ENCODE measurements at regions not wholly inside any gene's neighbourhood (a gene's known extent, or its start where the extent isn't known, plus 50 kb on each side); places are given as distances from the start of the nearest gene placed in this dataset.

GRCh38 chr6:163923658-163924411 lies 509.3 kb downstream of the QKI start:
- H3K4me1 ChIP-seq = peaks cover 8% of the 10 kb centered on the region
- TF ChIP-seq POLR2AphosphoS5 (IDR thresholded peaks at IDR 0.05) (no peak), POLR2A (IDR thresholded peaks at IDR 0.05) (no peak), EP300 (IDR thresholded peaks at IDR 0.05) (no peak), CTCF (IDR thresholded peaks at IDR 0.05) (no peak)
- H3K4me3 ChIP-seq = peak overlapping the region; percentile 4
- 57% methylated on average over 15 of the region's 15 CpGs for WGBS
- no peaks in the 10 kb centered on the region for H3K9me3 ChIP-seq
- no peaks in the 10 kb centered on the region for H3K36me3 ChIP-seq
- no peak overlapping the region for H3K27ac ChIP-seq
- H3K27me3 ChIP-seq = no peaks in the 10 kb centered on the region
- no peak for DNase-seq (ENCODE audit: low spot score in 2 of 2)

GRCh38 chr6:163922562-163922961 lies 508.0 kb downstream of the QKI start:
- no peaks in the 10 kb centered on the region for H3K27me3 ChIP-seq
- H3K4me1 ChIP-seq = peaks cover 8% of the 10 kb centered on the region
- no peaks in the 10 kb centered on the region for H3K9me3 ChIP-seq
- H3K4me3 ChIP-seq = no peak overlapping the region
- no peak overlapping the region for H3K27ac ChIP-seq
- H3K36me3 ChIP-seq = no peaks in the 10 kb centered on the region
- TF ChIP-seq POLR2AphosphoS5 (IDR thresholded peaks at IDR 0.05) (no peak), CTCF (IDR thresholded peaks at IDR 0.05) (no peak), EP300 (IDR thresholded peaks at IDR 0.05) (no peak), POLR2A (IDR thresholded peaks at IDR 0.05) (no peak)
- WGBS = 94% methylated on average over 4 of the region's 4 CpGs
- DNase-seq (ENCODE audit: low spot score in 2 of 2) = no peak

- no peaks in the 10 kb centered on the region for H3K9me3 ChIP-seq
- H3K4me1 ChIP-seq = peaks cover 8% of the 10 kb centered on the region
- WGBS = 58% methylated on average over 8 of the region's 8 CpGs
- no peak overlapping the region for H3K27ac ChIP-seq
- no peaks in the 10 kb centered on the region for H3K36me3 ChIP-seq
- no peaks in the 10 kb centered on the region for H3K27me3 ChIP-seq
- no peak for DNase-seq (ENCODE audit: low spot score in 2 of 2)
- no peak overlapping the region for H3K4me3 ChIP-seq
- TF ChIP-seq EP300 (IDR thresholded peaks at IDR 0.05) = no peak
- TF ChIP-seq POLR2AphosphoS5 (IDR thresholded peaks at IDR 0.05) = no peak
- no peak for TF ChIP-seq POLR2A (IDR thresholded peaks at IDR 0.05)
- TF ChIP-seq CTCF (IDR thresholded peaks at IDR 0.05) = no peak
These were observed 505.1 kb downstream of the QKI start for GRCh38 chr6:163919652-163920051.

- 92% methylated on average over 6 of the region's 6 CpGs for WGBS
- TF ChIP-seq POLR2AphosphoS5 (IDR thresholded peaks at IDR 0.05) (no peak), EP300 (IDR thresholded peaks at IDR 0.05) (no peak), POLR2A (IDR thresholded peaks at IDR 0.05) (no peak), CTCF (IDR thresholded peaks at IDR 0.05) (no peak)
These were observed 502.0 kb downstream of the QKI start for GRCh38 chr6:163916315-163917081.

GRCh38 chr6:163915131-163915530 lies 500.6 kb downstream of the QKI start:
- Histone ChIP-seq H3K4me3 (no peak overlapping the region), H3K4me1 (no peaks in the 10 kb centered on the region), H3K27ac (no peak overlapping the region), H3K36me3 (no peaks in the 10 kb centered on the region), H3K9me3 (no peaks in the 10 kb centered on the region), H3K27me3 (no peaks in the 10 kb centered on the region)
- TF ChIP-seq POLR2A (IDR thresholded peaks at IDR 0.05) (no peak), EP300 (IDR thresholded peaks at IDR 0.05) (no peak), POLR2AphosphoS5 (IDR thresholded peaks at IDR 0.05) (no peak), CTCF (IDR thresholded peaks at IDR 0.05) (no peak)
- 76% methylated on average over 8 of the region's 8 CpGs for whole genome bisulfite sequencing
- no peak for DNase-seq (ENCODE audit: low spot score in 2 of 2)

More at GRCh38 chr6:163916315-163917081, 502.0 kb downstream of the QKI start:
- H3K27ac ChIP-seq = no peak overlapping the region
- DNase-seq (ENCODE audit: low spot score in 2 of 2) = no peak
- H3K4me1 ChIP-seq = no peaks in the 10 kb centered on the region
- no peak overlapping the region for H3K4me3 ChIP-seq
- H3K9me3 ChIP-seq = no peaks in the 10 kb centered on the region
- no peaks in the 10 kb centered on the region for H3K36me3 ChIP-seq
- no peaks in the 10 kb centered on the region for H3K27me3 ChIP-seq
